ENCODE measurements at regions not wholly inside any gene's neighbourhood (a gene's known extent, or its start where the extent isn't known, plus 50 kb on each side); places are given as distances from the start of the nearest gene placed in this dataset.

DNA sequence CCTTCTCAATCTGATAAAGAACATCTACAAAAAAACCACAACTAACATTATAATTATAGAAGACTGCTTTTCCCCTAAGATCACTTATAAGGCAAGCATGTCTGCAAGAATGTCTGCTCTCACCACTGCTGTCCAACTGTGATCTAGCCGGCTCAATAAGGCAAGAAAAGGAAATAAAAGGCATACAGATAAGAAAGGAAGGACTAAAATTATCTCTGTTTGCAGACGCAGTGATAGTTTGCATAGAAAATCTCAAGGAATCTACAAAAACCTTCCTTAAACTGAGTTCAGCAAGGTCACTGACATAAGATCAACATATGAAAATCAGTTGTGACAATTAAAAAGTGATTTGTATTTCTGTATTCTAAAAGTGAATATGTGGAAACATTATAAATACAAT is 138.0 kb upstream of the EGLN3 start:
- H4K20me1 ChIP-seq (replicated peaks; ENCODE audit: control insufficient read depth, extremely low read depth, insufficient read depth, low read length), result no peaks in the 10 kb centered on the region
- no peak overlapping the region for H2AFZ ChIP-seq (ENCODE audit: low read depth, low read length)
- H3K4me1 ChIP-seq (ENCODE audit: control insufficient read depth, extremely low read depth, insufficient read depth, low read length), result no peaks in the 10 kb centered on the region
- H3K9me3 ChIP-seq (replicated peaks; ENCODE audit: control insufficient read depth, insufficient read depth, low read length), result no peaks in the 10 kb centered on the region
- dilution Hi-C loops (cut with MboI; ENCODE audit: extremely low pct_ligation_motif_present, low sequenced_read_pairs), result no loop called here
- FAIRE-seq, result no peak
- H3K9ac ChIP-seq (replicated peaks; ENCODE audit: extremely low read depth, insufficient read depth, low read length), result no peak overlapping the region
- H3K36me3 ChIP-seq (ENCODE audit: control insufficient read depth in 2 of 2, extremely low read depth in 1 of 2, insufficient read depth in 2 of 2, low read length in 2 of 2), result no peaks in the 10 kb centered on the region
- no peaks in the 10 kb centered on the region for H3K9me1 ChIP-seq (replicated peaks; ENCODE audit: control insufficient read depth, extremely low read depth, insufficient read depth, low read length)
- intact Hi-C loops (cut with micrococcal nuclease), result no loop called here
- no peaks in the 10 kb centered on the region for H3K79me2 ChIP-seq (ENCODE audit: control insufficient read depth, insufficient read depth, low read length)
- TF ChIP-seq EZH2 (IDR thresholded peaks at IDR 0.05; ENCODE audit: borderline replicate concordance, low read depth, low read length, severe bottlenecking) (no peak), POLR2AphosphoS5 (IDR thresholded peaks at IDR 0.05; ENCODE audit: insufficient read depth, low read depth, low read length) (no peak), MYC (IDR thresholded peaks at IDR 0.05; ENCODE audit: low read depth, low read length) (no peak), FOS (IDR thresholded peaks at IDR 0.05; ENCODE audit: borderline replicate concordance, insufficient read depth, low read length) (no peak), JUN (IDR thresholded peaks at IDR 0.05; ENCODE audit: borderline replicate concordance, insufficient read depth, insufficient read length, low read depth) (no peak), POLR2A (IDR thresholded peaks at IDR 0.05; ENCODE audit: low read depth, low read length) (no peak), GATA2 (IDR thresholded peaks at IDR 0.05; ENCODE audit: insufficient read depth, insufficient read length, low read depth, low read length) (no peak)
- TF ChIP-seq, protein P1, sequence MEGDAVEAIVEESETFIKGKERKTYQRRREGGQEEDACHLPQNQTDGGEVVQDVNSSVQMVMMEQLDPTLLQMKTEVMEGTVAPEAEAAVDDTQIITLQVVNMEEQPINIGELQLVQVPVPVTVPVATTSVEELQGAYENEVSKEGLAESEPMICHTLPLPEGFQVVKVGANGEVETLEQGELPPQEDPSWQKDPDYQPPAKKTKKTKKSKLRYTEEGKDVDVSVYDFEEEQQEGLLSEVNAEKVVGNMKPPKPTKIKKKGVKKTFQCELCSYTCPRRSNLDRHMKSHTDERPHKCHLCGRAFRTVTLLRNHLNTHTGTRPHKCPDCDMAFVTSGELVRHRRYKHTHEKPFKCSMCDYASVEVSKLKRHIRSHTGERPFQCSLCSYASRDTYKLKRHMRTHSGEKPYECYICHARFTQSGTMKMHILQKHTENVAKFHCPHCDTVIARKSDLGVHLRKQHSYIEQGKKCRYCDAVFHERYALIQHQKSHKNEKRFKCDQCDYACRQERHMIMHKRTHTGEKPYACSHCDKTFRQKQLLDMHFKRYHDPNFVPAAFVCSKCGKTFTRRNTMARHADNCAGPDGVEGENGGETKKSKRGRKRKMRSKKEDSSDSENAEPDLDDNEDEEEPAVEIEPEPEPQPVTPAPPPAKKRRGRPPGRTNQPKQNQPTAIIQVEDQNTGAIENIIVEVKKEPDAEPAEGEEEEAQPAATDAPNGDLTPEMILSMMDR (IDR thresholded peaks at IDR 0.05; ENCODE audit: extremely low read depth in 1 of 2, insufficient read depth in 1 of 2, low read depth in 1 of 2, low read length in 2 of 2), result no peak
- TF ChIP-seq, protein P2, sequence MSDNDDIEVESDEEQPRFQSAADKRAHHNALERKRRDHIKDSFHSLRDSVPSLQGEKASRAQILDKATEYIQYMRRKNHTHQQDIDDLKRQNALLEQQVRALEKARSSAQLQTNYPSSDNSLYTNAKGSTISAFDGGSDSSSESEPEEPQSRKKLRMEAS (IDR thresholded peaks at IDR 0.05; ENCODE audit: insufficient read depth, insufficient read length), result no peak
- no peak overlapping the region for H3K27ac ChIP-seq (ENCODE audit: insufficient read depth, low read depth, low read length)
- POLR2A ChIA-PET, result no interaction called here
- BruUV-seq (replicated peaks), result no TSS peak
- H3K4me3 ChIP-seq (replicated peaks in 1 of 3; ENCODE audit: insufficient read depth in 1 of 3, low read depth in 1 of 3, low read length in 3 of 3), result no peak overlapping the region
- no peak for DNase-seq (ENCODE audit: low read depth, low spot score)
- CTCF ChIA-PET, result interaction anchor here (1.4 to 1.7 kb wide), 2 partner anchors 10 to 28 kb away, joined by 3 to 4 read pairs; no protein-coding TSS in a partner anchor
- H3K4me2 ChIP-seq (ENCODE audit: insufficient read depth, low read length), result no peak overlapping the region
- no peaks in the 10 kb centered on the region for H3K27me3 ChIP-seq (ENCODE audit: control insufficient read depth in 2 of 2, insufficient read depth in 2 of 2, low read length in 2 of 2)

All from endothelial cell of umbilical vein (primary cell).